Suppressor macrophage (primary cell): ENCODE measurements at regions not wholly inside any gene's neighbourhood (a gene's known extent, or its start where the extent isn't known, plus 50 kb on each side); places are given as distances from the start of the nearest gene placed in this dataset.
"Not testable (repeated sequence)": the region's sequence is repeated elsewhere in the genome, so short reads cannot be mapped to it uniquely, and the experiment has no call there.

Source experiments
- DNase-seq, 4 experiments: peaks; one replicate each; pipeline ENCODE4 v3.0.0-alpha.2; 2020 to 2022

DNA sequence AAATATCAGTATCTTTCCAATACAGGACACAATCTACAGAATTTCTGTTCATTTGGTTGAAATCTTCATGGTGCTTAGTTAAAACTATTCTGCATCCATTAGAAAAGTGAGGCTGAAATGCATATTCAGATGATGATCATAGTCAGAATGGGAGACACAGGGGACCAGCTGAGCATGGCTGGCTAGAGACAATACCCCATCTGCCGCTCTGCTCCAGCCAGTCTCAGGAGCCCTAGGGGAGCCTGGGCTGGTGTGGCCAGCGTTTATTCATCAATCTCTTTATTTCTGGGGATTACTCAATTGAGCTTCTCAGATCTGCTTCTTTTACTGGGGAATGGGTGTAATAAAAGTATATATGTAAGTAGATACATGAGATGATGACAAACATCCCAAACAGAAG, 470.9 kb upstream of the CDIN1 start:
- DNase-seq: no peak

DNA sequence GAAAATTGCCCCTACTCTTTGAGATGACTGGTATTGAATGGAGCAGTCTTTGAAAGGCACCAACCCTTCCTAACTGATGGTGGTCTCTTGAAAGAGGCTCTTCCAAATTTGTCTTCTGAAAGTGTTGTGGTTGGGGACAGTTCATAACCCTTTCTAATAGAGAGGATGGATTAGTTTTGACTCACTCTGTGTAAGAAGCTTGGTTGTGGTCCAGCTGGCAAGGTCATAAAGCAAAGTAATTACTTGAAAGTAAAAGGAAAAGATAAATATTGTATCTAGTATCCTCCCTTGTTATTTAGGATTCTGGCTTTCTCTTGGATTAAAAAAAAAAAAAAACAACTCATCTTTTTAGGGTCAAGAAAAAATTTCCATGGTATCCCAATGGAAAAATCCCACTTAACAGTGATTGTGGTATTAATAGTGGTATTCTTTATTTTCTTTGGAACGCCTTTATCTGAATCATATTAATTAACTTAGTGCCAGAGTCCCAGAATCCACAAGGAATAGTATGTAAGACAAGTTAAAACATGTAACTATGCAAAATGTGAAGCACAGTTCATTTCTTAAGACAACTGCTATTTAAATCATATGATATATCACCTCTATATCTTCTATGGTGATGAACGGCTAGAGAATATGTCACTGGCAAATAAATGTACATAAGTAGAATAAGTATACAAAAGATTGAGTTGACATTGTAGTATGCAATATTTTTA, 469.3 kb upstream of the CDIN1 start:
- DNase-seq: no peak

DNA sequence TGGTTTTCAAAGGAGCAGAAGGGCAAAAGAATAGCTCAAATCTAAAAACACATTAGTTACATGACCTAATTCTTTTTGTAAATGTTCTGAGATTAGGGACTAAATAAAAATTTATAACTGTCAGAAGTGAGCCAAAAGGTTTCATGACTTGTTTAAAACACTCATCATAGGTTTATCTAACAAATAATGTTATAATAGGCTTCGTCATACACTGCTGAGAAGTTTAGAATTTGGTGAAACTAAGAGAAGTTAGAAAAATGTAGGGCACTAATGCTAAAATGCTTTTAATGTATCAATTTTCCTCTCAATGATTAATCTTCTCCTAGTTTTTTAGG, 468.8 kb upstream of the CDIN1 start:
- no peak for DNase-seq

DNA sequence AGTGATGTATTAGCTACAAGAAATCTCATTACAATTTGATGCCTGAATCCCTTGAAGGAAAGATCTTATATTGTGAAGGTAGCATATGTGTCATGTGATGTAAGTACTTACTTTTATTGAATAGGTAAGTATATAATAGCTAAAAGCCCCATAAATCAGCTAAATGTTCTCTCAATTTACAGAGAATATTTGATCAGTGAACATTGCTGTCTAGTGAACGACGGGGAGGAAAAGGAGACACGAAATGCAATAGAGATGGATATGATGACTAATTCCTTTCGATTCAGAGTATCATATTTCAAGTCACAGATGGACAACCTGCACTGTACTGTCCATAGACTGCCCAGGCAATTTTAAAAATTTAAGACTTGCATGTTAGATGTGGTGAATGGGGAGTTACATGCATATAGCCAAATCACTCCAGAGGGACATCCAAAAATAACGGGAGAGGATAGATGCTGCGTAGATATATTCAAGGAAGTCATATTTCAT, 462.1 kb upstream of the CDIN1 start:
- DNase-seq: no peak

DNA sequence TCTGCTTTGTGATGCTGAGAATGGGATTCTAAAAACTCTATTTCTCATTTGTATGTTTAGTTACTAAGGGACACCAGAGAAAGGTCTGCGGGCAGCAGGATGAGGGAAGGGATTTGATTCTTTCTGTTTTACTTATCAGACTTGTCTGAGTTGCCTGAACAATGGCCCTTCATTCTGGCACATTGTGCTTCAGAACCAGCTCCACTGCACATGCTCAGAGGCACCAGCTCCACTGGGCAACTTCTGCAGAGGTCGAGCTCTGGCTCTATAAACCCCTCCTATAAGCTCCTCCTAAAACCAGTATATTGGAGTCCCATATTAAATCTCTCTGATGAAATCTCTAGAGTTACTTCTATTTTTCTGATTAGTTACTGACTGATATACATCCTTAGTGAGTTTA, 453.2 kb upstream of the CDIN1 start:
- no peak for DNase-seq

DNA sequence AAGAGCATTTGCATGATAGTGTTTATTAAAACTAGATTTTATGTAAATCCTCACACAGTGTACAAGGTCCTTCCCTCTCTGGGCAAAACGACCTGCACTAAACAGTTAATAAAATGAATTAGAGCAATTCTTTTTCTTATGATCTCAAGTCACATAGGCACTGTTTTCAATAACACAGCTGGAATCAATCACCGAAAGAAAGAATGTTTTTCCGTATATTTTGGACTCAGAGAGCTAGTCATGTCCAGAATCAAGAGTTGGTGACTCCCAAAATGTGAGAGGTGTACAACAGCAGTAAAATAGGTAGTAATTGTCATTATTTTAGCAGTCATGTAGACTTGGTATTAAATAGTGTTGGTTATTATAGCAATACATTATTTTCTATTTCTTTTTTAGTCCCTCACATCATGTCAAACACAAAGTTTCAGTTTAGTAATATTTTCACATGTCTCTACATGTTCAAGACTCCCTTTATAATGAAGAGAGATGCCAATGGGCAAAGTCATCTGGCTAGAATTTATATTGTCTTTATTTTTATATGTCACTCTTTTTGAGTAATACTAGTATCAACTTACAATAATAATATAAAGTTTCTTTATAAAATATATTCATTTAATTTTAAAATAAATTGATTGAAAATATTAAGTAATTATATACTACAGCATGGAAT, 448.6 kb upstream of the CDIN1 start:
- DNase-seq: no peak

DNA sequence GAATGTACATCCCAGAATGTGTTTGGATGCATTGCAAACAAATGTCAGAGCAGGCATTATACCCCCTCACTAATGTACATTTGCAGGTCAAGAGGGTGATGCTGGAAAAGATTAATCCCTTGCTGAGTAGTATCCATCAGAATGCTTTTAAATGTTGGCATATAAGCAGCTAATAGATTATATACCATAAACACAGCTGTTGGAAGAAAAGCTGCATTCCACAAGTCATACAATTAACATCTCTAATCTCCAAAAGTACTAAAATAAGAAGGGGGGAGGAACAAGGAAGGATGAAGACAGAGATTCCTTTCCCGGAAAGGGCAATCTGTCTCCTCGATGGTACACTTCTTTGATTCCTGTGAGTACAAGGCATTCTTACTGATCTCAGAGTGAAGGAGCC, 445.7 kb upstream of the CDIN1 start:
- DNase-seq: no peak

DNA sequence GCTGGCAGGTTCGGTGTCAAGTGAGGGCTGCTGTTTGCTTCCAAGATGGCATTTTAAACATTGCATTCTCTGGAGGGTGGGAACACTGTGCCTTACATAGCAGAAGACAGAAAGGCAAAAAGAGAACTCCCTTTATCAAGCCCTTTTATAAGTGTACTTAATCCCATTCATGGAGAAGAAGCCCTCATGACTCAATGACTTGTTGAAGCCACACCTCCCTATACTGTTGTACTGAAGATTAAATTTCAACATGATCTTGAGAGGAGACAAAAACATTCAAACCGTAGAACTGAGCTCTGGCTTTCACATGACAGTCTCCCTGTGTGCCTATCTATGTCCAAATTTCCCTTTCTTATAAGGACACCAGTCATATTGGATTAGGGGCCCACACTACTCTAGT, 443.4 kb upstream of the CDIN1 start:
- no peak for DNase-seq

DNA sequence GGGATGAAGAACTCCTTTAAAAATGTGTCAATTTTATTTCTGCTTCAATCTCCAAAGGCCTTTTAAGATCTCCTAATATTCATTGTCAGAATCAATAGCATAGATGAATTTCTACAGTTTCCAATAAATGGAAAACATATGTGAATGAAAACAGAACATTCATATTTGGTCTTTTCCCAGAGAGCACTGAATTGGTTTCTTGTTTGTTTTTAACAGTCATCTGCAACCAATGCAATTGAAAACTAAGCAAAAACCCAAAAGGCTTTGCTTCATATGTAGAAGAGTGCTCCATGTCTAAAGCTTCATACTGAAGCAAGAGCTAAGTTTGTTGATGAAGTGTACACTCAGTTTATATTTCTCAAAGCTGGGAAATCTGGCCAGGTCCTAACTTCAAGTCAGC, 426.5 kb upstream of the CDIN1 start:
- DNase-seq: no peak

DNA sequence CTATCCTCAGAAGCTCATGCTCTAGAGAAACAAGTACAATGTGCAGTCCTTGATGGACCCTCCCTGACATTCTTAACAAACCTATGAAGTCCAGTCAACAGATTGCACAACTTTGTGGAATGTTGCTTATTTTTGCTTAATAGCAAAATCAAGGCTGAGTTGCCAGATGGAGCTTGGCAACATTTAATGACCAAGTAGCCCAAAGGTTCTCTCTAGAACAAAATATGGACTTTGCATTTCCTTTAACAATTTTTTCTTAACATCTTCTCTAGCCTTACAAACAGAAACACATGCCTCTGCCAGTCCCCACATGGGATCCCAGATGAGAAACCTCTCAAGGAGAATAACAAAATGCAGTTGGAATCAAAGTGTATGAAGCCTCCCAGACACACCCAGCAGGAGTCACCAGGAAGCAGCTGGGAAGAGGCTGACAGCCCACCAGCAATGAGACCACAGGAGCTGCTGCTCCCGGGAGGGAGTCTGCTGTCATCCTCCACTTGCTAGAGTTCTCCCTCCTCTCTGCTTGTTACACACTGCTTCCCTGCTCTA, 422.5 kb upstream of the CDIN1 start:
- DNase-seq: no peak

DNA sequence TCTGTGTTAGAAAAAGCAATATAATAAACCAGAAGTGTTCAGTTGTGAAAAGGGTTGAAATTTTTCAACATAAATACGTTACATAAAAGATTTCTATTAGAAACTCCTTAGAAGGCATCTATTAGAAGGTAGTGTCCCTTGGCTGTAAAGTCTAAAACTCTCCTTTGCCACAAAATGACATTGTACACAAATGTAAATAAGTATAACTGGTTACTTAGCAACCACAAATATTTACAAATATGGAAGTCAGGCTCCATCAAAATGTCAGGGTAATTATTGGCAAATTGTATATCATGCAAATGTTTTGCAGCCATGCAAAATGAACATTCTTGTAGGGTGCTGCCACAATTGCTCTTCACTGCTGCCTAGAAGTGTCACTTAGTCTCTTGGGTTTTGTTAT, 419.1 kb upstream of the CDIN1 start:
- no peak for DNase-seq

DNA sequence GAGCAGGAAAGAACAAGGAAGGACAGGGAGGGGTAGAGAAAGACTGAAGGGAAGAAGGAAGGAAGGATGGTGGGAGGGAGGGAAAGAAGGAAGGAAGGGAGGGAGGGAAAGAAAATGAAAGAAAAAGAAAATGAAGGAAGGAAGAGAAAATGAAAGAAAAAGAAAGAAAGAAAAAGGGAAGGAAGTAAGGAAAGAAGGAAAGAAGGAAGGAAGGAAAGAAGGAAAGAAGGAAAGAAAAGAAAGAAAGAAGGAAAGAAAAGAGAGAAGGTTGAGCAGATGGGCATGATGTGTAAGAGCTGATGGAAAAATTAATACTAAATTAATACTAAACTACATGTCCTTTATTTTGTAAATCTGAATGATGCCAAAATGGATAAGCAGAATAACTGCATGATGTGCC, 418.3 kb upstream of the CDIN1 start:
- DNase-seq: no peak

DNA sequence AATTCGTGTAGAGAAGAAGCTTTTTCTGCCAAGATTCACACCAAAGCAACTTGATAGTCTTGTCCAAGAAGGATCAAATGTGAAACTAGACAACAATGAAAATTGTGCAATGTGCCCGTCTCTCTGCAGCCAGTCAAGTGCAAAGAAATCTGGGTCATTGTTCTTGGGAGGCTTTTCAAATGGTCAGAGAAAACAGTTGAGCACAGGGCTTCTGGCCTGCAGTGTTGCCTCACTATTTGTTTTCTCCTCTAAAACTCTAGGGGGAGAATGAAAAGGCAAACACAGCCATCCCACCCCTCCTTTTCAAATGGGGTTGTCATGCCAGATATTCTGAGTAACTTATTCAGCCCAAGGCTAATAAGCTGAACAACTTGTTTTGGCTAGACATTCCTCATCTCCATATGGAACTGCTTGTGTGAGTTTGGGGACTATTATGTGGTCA, 417.6 kb upstream of the CDIN1 start:
- no peak for DNase-seq

DNA sequence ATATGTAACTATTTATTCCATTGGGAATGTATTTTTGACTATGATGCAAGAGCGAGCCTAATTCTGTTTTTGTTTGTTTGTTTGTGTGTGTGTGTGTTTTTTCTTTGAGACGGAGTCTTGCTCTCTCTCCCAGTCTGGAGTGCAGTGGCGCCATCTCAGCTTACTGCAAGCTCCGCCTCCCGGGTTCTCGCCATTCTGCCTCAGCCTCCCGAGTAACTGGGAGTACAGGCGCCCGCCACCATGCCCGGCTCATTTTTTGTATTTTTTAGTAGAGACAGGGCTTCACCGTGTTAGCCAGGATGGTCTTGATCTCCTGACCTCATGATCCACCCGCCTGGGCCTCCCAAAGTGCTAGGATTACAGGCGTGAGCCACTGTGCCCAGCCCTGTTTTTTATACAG, 415.4 kb upstream of the CDIN1 start:
- not testable (repeated sequence) for DNase-seq

DNA sequence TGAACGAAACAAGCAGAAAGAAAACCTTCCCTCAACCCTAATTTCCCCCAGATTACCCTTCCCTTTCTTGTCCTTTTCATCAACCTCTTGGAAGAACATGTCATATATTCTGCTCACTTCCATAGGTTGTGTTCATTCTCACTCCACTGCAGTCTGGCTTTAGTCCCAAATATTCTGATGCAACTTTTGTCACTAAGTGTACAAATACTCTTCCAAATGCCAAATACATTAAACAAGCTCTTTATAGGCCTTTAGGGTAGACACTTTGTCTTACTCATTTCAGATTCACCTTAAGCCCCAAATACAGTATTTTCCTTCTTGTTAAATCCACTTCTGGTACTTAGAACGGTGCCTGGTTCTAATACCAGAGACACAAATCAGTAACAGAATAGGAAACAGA, 406.5 kb upstream of the CDIN1 start:
- DNase-seq: no peak

DNA sequence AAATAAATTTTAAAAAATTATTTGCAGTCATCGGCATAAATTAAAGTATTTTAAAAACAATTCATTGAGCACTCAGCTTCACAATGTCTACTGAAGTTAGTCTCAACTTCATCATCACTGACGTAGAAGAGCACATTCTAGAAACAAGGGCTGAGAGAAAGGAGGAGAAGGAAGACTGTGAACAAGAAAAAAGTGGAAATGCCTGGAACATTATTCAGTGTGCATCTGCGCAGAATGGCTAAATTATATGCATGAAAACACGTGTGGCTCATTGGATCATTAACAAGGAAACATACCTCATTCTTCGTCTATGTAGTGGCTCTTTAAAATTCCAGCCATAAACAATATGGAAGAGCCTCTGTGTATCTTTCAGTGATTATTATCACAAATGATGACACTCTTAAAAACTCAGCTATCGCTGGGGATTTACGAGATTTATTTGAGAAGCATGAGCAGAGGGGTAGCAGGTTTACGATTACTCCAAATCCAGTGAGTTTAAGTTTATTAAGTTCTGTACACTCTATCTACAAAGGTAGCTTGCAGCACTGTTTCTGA, 404.2 kb upstream of the CDIN1 start:
- DNase-seq: no peak

DNA sequence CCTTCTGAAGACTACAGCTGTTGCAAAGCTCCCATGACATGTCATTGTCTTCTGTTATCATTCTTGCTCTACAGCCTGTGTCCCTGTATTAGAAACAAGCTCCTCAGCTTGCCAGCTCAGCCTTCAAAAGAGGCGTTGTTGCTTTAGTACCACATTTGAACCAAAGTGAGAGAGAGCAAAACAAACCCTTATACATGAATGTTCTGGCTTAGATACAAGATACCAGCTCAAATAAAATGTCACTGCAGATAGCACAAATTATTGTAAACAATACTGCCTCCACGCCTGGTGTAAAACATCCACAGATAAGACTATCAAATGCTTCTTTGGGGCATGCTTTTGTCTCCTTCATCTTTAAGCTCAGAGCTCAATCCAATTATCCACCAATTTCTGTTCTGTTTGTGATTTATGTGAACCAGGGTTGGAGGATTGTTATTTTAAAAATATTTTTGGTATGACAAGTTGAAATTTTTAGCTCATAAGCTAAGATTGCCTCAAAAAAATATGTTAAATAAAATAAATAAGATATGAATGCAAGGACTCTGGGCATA, 403.6 kb upstream of the CDIN1 start:
- no peak for DNase-seq

DNA sequence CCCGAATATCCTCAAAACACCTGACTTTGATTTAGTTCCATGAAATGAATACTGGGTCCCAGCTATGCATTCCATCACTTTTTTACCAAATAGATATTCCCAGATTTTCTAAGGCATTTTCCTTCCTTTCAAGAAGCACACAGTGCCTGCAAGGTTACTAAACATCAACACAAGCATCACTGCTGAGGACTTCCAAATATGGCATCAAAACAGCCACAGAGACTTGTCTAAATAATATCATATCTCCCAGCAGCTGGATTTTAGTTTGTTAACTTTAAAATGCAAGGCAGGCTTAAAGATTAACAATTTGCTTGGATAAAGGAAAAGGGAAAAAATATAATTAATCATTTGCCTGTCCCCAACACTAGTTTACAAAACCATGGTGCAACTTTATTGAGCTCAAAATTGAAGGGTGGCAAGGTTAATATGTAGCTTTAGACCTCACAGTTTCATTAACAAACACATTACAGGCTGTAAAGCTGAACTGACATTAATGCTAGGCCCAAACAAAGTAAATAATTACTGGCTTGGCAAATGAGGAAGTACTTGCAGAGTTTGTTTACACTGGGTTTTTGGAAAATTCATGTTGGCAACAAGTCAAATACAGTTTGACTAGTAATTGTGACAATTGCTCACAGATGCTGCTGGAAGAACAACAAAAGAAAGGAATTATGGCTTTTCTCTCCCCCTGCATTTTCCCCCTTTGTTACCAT, 401.7 kb upstream of the CDIN1 start:
- DNase-seq: no peak

DNA sequence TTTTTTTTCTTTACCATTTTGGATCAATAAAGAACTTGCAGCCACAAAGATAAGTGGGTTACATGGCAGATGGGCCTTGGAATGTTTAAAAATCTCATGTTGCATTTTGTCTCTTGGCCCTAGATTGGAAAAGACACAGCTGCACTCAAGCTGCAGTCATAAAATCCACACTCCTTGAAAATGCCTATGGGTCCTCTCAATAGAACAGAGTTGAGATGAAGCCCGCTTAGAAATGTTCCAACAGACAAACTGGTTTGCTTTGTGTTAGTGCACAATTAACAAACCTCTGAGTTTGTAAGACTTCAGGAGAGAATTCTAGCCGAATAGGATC, 401.2 kb upstream of the CDIN1 start:
- DNase-seq: no peak

DNA sequence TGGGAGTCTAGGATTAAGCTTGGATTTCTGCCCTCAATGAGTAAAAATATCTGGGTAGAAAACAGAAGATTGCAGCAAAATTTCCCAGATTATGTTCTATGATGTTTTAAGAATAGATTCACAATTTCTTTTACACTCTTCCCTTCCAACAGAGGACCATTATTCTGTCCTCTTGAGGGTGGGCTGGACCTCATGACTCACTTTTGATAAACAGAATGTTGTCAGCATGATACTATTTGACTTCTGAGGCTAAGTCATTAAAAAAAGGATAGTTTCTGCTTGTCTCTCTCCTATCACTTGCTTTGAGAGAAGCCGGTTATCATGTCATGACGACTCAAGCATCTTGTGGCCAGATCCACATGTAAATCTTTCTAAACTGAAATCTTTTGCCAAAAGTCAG, 396.2 kb upstream of the CDIN1 start:
- no peak for DNase-seq

DNA sequence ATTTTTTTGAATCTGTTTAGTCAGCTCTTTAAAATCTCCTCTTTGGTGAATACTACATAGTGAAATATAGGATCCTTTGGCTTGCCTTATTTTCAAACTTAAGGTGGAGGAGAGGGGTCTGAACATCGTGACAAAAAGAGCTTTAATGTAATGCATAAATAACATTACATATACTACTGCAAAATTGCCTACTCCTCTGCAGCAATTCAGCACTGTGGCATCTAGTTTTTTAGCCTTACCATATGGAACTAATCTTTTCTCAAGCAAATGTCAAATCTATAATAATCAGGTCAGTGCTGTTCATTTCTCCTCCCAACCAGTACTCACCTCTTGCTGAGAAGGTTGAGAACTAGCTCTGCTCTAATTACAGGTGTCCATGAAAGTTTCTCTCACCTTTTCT, 394.0 kb upstream of the CDIN1 start:
- DNase-seq: no peak

DNA sequence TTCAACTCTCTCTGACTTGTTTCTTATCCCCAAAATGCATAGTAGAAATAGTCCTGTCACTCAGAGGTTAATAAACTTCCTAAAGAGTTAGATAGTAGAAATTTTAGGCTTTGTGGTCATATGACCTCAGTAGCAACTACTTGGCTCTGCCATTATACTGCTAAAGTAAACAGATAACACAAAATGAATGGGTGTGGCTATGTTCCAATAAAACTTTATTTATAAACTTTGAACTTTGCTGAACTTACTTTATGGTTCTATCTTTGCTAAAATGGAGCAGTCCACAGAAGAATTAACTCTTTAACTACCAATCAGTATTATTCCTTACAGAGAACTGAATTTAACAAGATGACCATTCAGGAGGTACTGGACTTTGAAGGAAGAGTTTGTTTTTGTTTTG, 393.6 kb upstream of the CDIN1 start:
- no peak for DNase-seq

DNA sequence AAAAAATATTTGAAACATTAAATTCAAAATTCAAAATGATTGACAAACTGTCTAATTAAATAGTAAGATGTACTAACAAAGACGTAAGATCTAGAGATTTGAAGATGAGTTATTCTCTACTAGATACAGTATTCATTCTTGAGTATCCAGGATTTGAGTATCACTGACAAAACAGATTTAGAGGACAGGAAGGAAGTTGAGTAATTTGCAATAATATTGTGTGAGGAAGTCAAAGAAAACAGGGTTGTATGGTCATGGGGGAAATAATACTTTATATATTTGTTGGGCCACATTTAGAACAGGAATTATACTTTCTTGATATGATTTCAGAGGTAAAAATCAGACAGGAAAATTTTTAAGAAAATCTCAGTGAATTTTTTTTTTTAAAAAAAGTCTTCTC, 393.1 kb upstream of the CDIN1 start:
- DNase-seq: no peak
